ENCODE measurements at regions not wholly inside any gene's neighbourhood (a gene's known extent, or its start where the extent isn't known, plus 50 kb on each side); places are given as distances from the start of the nearest gene placed in this dataset.

DNA sequence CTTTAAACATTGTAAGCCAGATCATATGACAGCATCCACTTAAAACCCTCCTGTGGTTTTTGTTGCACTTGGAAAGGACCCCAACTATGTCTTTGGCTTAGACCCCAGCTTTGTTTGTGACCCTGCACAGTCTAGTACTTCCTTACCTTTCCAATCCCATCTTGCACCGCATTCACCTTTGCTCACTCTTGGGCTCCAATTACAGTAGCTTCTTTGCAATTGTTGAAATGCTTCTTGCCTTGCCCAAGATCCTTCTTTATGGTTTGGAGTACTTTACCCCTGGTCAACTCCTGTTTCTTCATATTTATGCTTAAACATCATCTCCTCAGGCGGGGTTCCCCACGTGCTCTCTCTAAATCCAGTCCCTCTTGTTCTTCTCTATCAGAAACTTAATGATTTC is 162.6 kb downstream of the PTEN start:
- TF ChIP-seq, protein P1, sequence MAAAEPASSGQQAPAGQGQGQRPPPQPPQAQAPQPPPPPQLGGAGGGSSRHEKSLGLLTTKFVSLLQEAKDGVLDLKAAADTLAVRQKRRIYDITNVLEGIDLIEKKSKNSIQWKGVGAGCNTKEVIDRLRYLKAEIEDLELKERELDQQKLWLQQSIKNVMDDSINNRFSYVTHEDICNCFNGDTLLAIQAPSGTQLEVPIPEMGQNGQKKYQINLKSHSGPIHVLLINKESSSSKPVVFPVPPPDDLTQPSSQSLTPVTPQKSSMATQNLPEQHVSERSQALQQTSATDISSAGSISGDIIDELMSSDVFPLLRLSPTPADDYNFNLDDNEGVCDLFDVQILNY (CRISPR knock-in tag; IDR thresholded peaks at IDR 0.05) = no peak
- TF ChIP-seq, protein P2, sequence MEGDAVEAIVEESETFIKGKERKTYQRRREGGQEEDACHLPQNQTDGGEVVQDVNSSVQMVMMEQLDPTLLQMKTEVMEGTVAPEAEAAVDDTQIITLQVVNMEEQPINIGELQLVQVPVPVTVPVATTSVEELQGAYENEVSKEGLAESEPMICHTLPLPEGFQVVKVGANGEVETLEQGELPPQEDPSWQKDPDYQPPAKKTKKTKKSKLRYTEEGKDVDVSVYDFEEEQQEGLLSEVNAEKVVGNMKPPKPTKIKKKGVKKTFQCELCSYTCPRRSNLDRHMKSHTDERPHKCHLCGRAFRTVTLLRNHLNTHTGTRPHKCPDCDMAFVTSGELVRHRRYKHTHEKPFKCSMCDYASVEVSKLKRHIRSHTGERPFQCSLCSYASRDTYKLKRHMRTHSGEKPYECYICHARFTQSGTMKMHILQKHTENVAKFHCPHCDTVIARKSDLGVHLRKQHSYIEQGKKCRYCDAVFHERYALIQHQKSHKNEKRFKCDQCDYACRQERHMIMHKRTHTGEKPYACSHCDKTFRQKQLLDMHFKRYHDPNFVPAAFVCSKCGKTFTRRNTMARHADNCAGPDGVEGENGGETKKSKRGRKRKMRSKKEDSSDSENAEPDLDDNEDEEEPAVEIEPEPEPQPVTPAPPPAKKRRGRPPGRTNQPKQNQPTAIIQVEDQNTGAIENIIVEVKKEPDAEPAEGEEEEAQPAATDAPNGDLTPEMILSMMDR (IDR thresholded peaks at IDR 0.05) = no peak
- no peak for TF ChIP-seq ZNF232 (CRISPR knock-in tag; IDR thresholded peaks at IDR 0.05)
- TF ChIP-seq NR2C2 (CRISPR knock-in tag; IDR thresholded peaks at IDR 0.05) = no peak
- TF ChIP-seq SMAD3 (CRISPR knock-in tag; IDR thresholded peaks at IDR 0.05; ENCODE audit: borderline replicate concordance) = no peak
- TF ChIP-seq SMAD4 (CRISPR knock-in tag; IDR thresholded peaks at IDR 0.05) = no peak
- TF ChIP-seq ZNF263 (CRISPR knock-in tag; IDR thresholded peaks at IDR 0.05; ENCODE audit: low read depth) = no peak
- TF ChIP-seq JUN (CRISPR knock-in tag; IDR thresholded peaks at IDR 0.05) = no peak
- no peak for TF ChIP-seq ATF3 (CRISPR knock-in tag; conservative IDR thresholded peaks at IDR 0.05)
